Fibroblast of lung (primary cell): ENCODE measurements at regions not wholly inside any gene's neighbourhood (a gene's known extent, or its start where the extent isn't known, plus 50 kb on each side); places are given as distances from the start of the nearest gene placed in this dataset.

Experiments
- DNase-seq, 2 donors: peaks; one replicate each; pipeline versions ENCODE4 v3.0.0 to v3.0.0-alpha.2; 2010; ENCODE audit warnings: low read depth in 2 of 2
- H2AFZ ChIP-seq: 2 replicates; pipeline ENCODE4 v1.5.1; 2012; ENCODE audit warnings: low read length, control low read depth, inconsistent platforms
- H3K27ac ChIP-seq: 2 replicates; pipeline ENCODE4 v1.5.1; 2011; ENCODE audit warnings: low read length, control low read depth; ENCODE audit not compliant: insufficient read depth
- H3K27me3 ChIP-seq: 2 replicates; pipeline ENCODE4 v1.5.1; 2011; ENCODE audit warnings: mild to moderate bottlenecking, low read length; ENCODE audit not compliant: control insufficient read depth, insufficient read depth
- H3K36me3 ChIP-seq: 2 replicates; pipeline ENCODE4 v1.5.1; 2011; ENCODE audit warnings: low read length; ENCODE audit not compliant: control insufficient read depth, insufficient read depth
- H3K4me1 ChIP-seq: 2 replicates; pipeline ENCODE4 v1.5.1; 2011; ENCODE audit warnings: low read length; ENCODE audit not compliant: control insufficient read depth, insufficient read depth; ENCODE audit errors: extremely low read depth
- H3K4me2 ChIP-seq: 2 replicates; pipeline ENCODE4 v1.5.1; 2011; ENCODE audit warnings: low read length, control low read depth; ENCODE audit not compliant: insufficient read depth; ENCODE audit errors: extremely low read depth
- H3K4me3 ChIP-seq, 4 experiments: fragments of 200-600 bp in 1 of 4; sonication (generic) in 1 of 4; replicated peaks in 1 of 4; 2 replicates each; pipeline ENCODE4 v1.5.1; 2011 to 2016; ENCODE audit warnings: low read length in 4 of 4, low read depth in 3 of 4, mild to moderate bottlenecking in 3 of 4, control low read depth in 2 of 4, inconsistent platforms in 1 of 4, mixed read lengths in 1 of 4; ENCODE audit not compliant: insufficient read depth in 1 of 4; ENCODE audit errors: control extremely low read depth in 1 of 4
- H3K79me2 ChIP-seq: 2 replicates; pipeline ENCODE4 v1.5.1; 2012; ENCODE audit warnings: mild to moderate bottlenecking, low read length, inconsistent platforms; ENCODE audit not compliant: control insufficient read depth, insufficient read depth
- H3K9ac ChIP-seq: 2 replicates; pipeline ENCODE4 v1.5.1; 2011; ENCODE audit warnings: mild to moderate bottlenecking, low read length, control low read depth; ENCODE audit not compliant: insufficient read depth
- H3K9me3 ChIP-seq: 2 replicates; pipeline ENCODE4 v1.5.1; 2012; ENCODE audit warnings: low read depth, low read length; ENCODE audit not compliant: control insufficient read depth, insufficient read depth
- H4K20me1 ChIP-seq: 2 replicates; pipeline ENCODE4 v1.5.1; 2011; ENCODE audit warnings: low read length; ENCODE audit not compliant: control insufficient read depth, insufficient read depth; ENCODE audit errors: extremely low read depth
- EZH2 ChIP-seq: IDR thresholded peaks from 2 replicates; pipeline ENCODE4 v1.5.1; 2012; ENCODE audit warnings: low read length, control low read depth, mild to moderate bottlenecking; ENCODE audit errors: missing control alignments
- TF ChIP-seq, protein P1 (sequence below), 2 donors: IDR thresholded peaks in 1 of 2; conservative IDR thresholded peaks in 1 of 2; 1 replicate in 1 of 2; 2 replicates in 1 of 2; pipeline ENCODE4 v1.5.1; 2011 to 2012; ENCODE audit warnings: low read length in 2 of 2, control low read depth in 1 of 2, inconsistent platforms in 1 of 2, low read depth in 1 of 2, mild to moderate bottlenecking in 1 of 2

DNA sequence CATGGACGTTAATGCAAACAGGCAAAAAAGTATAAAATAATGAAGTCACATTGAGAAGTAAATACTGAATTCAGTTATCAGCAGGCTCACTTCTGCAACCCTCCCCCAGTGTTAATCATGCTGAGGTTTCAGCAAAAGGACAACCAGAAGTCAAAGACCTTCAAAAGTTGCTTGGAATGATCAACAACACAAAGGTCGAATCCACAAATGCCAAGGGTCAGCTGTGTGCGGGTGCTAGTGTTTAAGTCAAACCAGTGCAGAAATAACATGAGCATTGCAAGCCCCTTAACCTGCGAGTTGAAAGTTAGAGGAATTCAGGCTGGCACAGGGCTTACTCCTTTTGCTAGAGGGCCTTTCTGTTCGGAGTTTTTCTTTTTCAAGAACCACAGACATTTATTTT lies 436.7 kb upstream of the SEL1L start:
- Histone ChIP-seq H3K27ac (no peak overlapping the region), H3K27me3 (no peaks in the 10 kb centered on the region), H3K4me2 (no peak overlapping the region), H3K9me3 (no peaks in the 10 kb centered on the region), H3K4me3 (no peak overlapping the region), H2AFZ (no peak overlapping the region), H3K79me2 (no peaks in the 10 kb centered on the region), H3K36me3 (no peaks in the 10 kb centered on the region), H3K9ac (no peak overlapping the region), H3K4me1 (no peaks in the 10 kb centered on the region), H4K20me1 (no peaks in the 10 kb centered on the region)
- DNase-seq, result no peak
- no peak for TF ChIP-seq EZH2
- TF ChIP-seq, protein P1, sequence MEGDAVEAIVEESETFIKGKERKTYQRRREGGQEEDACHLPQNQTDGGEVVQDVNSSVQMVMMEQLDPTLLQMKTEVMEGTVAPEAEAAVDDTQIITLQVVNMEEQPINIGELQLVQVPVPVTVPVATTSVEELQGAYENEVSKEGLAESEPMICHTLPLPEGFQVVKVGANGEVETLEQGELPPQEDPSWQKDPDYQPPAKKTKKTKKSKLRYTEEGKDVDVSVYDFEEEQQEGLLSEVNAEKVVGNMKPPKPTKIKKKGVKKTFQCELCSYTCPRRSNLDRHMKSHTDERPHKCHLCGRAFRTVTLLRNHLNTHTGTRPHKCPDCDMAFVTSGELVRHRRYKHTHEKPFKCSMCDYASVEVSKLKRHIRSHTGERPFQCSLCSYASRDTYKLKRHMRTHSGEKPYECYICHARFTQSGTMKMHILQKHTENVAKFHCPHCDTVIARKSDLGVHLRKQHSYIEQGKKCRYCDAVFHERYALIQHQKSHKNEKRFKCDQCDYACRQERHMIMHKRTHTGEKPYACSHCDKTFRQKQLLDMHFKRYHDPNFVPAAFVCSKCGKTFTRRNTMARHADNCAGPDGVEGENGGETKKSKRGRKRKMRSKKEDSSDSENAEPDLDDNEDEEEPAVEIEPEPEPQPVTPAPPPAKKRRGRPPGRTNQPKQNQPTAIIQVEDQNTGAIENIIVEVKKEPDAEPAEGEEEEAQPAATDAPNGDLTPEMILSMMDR (conservative IDR thresholded peaks at IDR 0.05 in 1 of 2, IDR thresholded peaks at IDR 0.05 in 1 of 2; ENCODE audit: low read depth in 1 of 2, low read length in 2 of 2), result no peak

DNA sequence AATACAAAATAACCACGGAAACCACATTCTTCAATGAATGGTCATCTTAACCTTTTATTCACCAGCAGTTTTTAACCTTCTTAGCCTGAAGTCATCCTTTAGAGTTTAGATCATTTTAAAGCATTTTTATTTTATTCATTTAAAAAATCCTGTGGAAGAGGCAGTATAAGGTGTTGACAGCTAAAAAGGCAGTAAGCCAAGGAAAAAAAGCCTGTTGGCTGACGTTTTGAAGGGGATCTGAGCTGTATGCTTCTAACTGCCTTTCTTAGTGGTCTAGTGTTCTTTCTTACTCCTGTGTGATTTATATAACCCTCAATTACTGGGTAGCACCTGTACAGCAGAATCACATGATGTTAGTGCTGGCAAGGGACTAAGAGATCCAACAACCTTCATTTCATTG lies 438.3 kb upstream of the SEL1L start:
- H3K9me3 ChIP-seq, result no peaks in the 10 kb centered on the region

DNA sequence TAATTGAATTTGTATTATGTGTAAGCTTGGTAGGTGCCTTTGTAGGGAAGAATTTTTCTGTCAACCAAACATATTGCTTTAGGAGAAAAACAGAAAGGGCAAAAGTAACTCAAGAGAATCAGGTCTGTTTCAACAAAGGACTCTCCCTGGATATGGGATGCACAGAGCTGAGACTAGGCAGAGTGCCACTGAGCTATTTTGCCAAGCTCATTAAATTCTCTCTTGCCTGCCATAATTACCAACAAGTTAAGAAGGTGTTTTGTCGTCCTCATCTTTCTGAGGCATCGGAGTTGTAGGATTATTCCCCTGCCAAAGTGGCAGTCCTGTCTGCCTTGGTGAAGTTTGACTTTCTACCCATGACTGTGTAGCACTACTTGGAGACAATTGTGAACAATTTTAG lies 438.9 kb upstream of the SEL1L start:
- no peak for TF ChIP-seq EZH2
- TF ChIP-seq, protein P1 (conservative IDR thresholded peaks at IDR 0.05 in 1 of 2, IDR thresholded peaks at IDR 0.05 in 1 of 2; ENCODE audit: low read depth in 1 of 2, low read length in 2 of 2), result no peak
- no peaks in the 10 kb centered on the region for H3K9me3 ChIP-seq
- no peak overlapping the region for H2AFZ ChIP-seq
- no peak overlapping the region for H3K4me3 ChIP-seq
- no peaks in the 10 kb centered on the region for H3K36me3 ChIP-seq
- no peaks in the 10 kb centered on the region for H3K79me2 ChIP-seq
- H3K27ac ChIP-seq, result no peak overlapping the region
- H3K9ac ChIP-seq, result no peak overlapping the region
- H3K4me2 ChIP-seq, result no peak overlapping the region
- no peaks in the 10 kb centered on the region for H3K27me3 ChIP-seq
- no peaks in the 10 kb centered on the region for H3K4me1 ChIP-seq
- DNase-seq, result no peak
- H4K20me1 ChIP-seq, result no peaks in the 10 kb centered on the region

More for the DNA sequence above, 438.3 kb upstream of the SEL1L start:
- Histone ChIP-seq H3K36me3 (no peaks in the 10 kb centered on the region), H2AFZ (no peak overlapping the region), H3K79me2 (no peaks in the 10 kb centered on the region), H3K27ac (no peak overlapping the region), H3K27me3 (no peaks in the 10 kb centered on the region), H3K9ac (no peak overlapping the region), H4K20me1 (no peaks in the 10 kb centered on the region), H3K4me3 (no peak overlapping the region), H3K4me1 (no peaks in the 10 kb centered on the region), H3K4me2 (no peak overlapping the region)
- no peak for TF ChIP-seq EZH2
- TF ChIP-seq, protein P1 (conservative IDR thresholded peaks at IDR 0.05 in 1 of 2, IDR thresholded peaks at IDR 0.05 in 1 of 2; ENCODE audit: low read depth in 1 of 2, low read length in 2 of 2), result no peak
- no peak for DNase-seq
